Smooth muscle cell (in vitro differentiated cells): ENCODE measurements at regions not wholly inside any gene's neighbourhood (a gene's known extent, or its start where the extent isn't known, plus 50 kb on each side); places are given as distances from the start of the nearest gene placed in this dataset.

Experiments
- DNase-seq: peaks from one replicate; lab custom pipeline; 2025; ENCODE audit not compliant: unreplicated experiment; lab: John Stamatoyannopoulos, UW
- H2AFZ ChIP-seq: fragments of 200-600 bp; sonication (generic); 2 replicates; pipeline ENCODE4 v1.6.0; 2016; ENCODE audit warnings: antibody characterized with exemption, low read depth, mild to moderate bottlenecking
- H3F3A ChIP-seq: fragments of 200-600 bp; sonication (generic); 2 replicates; pipeline ENCODE4 v1.6.0; 2017; ENCODE audit warnings: antibody characterized with exemption, low read depth
- H3K27ac ChIP-seq: fragments of 200-600 bp; sonication (generic); 2 replicates; pipeline ENCODE4 v1.5.1; 2016; ENCODE audit warnings: low read depth, mild to moderate bottlenecking
- H3K27me3 ChIP-seq: fragments of 200-600 bp; sonication (generic); 2 replicates; pipeline ENCODE4 v1.6.1; 2016; ENCODE audit warnings: low read depth, mild to moderate bottlenecking
- H3K36me3 ChIP-seq: fragments of 200-600 bp; sonication (generic); 2 replicates; pipeline ENCODE4 v1.5.1; 2016; ENCODE audit warnings: low read depth
- H3K4me1 ChIP-seq: fragments of 200-600 bp; sonication (generic); 2 replicates; pipeline ENCODE4 v1.5.1; 2016; ENCODE audit warnings: low read depth
- H3K4me2 ChIP-seq: fragments of 200-600 bp; sonication (generic); 2 replicates; pipeline ENCODE4 v1.6.0; 2016; ENCODE audit warnings: mild to moderate bottlenecking
- H3K4me3 ChIP-seq: fragments of 200-600 bp; sonication (generic); 2 replicates; pipeline ENCODE4 v1.5.1; 2016; ENCODE audit warnings: mild to moderate bottlenecking
- H3K79me2 ChIP-seq: fragments of 200-600 bp; sonication (generic); 2 replicates; pipeline ENCODE4 v1.6.0; 2016; ENCODE audit warnings: low read depth, mild to moderate bottlenecking
- H3K9ac ChIP-seq: fragments of 200-600 bp; sonication (generic); 2 replicates; pipeline ENCODE4 v1.6.0; 2016; ENCODE audit warnings: low read depth
- H3K9me3 ChIP-seq: fragments of 200-600 bp; sonication (generic); replicated peaks from 2 replicates; pipeline ENCODE4 v1.5.1; 2016; ENCODE audit warnings: low read depth
- H4K20me1 ChIP-seq: fragments of 200-600 bp; sonication (generic); 2 replicates; pipeline ENCODE4 v1.6.0; 2016; ENCODE audit warnings: low read depth
- CTCF ChIP-seq: fragments of 200-600 bp; sonication (generic); IDR thresholded peaks from 2 replicates; pipeline ENCODE4 v1.5.1; 2017; ENCODE audit warnings: borderline replicate concordance, mild to moderate bottlenecking, antibody characterized with exemption; ENCODE audit not compliant: insufficient read depth, poor library complexity, severe bottlenecking
- WGBS: methylation state at CpG from one replicate; pipeline ENCODE4 v1.1.7; 2016; ENCODE audit warnings: low lambda C conversion rate; 5-methylcytosine and 5-hydroxymethylcytosine counted together

GRCh38 chr2:113838744-113839444 is 51.0 kb upstream of the ACTR3 start:
- no peak overlapping the region for H3K4me2 ChIP-seq
- no peak overlapping the region for H2AFZ ChIP-seq
- H3F3A ChIP-seq, result no peaks in the 10 kb centered on the region
- H3K9ac ChIP-seq, result no peak overlapping the region
- no peaks in the 10 kb centered on the region for H3K27me3 ChIP-seq
- H3K9me3 ChIP-seq, result no peaks in the 10 kb centered on the region
- no peak for DNase-seq
- no peak overlapping the region for H3K4me3 ChIP-seq
- 99% methylated on average over 3 of the region's 3 CpGs for WGBS
- no peaks in the 10 kb centered on the region for H3K79me2 ChIP-seq
- no peaks in the 10 kb centered on the region for H3K36me3 ChIP-seq
- no peak overlapping the region for H3K27ac ChIP-seq
- H3K4me1 ChIP-seq, result no peaks in the 10 kb centered on the region
- H4K20me1 ChIP-seq, result no peaks in the 10 kb centered on the region
- no peak for TF ChIP-seq CTCF

- H3K4me2 ChIP-seq, result no peak overlapping the region
- H3K9me3 ChIP-seq, result no peaks in the 10 kb centered on the region
- H3K36me3 ChIP-seq, result no peaks in the 10 kb centered on the region
- no peaks in the 10 kb centered on the region for H3K4me1 ChIP-seq
- TF ChIP-seq CTCF, result no peak
- no peak for DNase-seq
- 97% methylated on average over 2 of the region's 2 CpGs for WGBS
- no peak overlapping the region for H2AFZ ChIP-seq
- no peak overlapping the region for H3K27ac ChIP-seq
- no peaks in the 10 kb centered on the region for H3K27me3 ChIP-seq
- H3K4me3 ChIP-seq, result no peak overlapping the region
- H4K20me1 ChIP-seq, result no peaks in the 10 kb centered on the region
- no peak overlapping the region for H3K9ac ChIP-seq
- no peaks in the 10 kb centered on the region for H3F3A ChIP-seq
- H3K79me2 ChIP-seq, result no peaks in the 10 kb centered on the region
These were observed 51.6 kb upstream of the ACTR3 start for GRCh38 chr2:113838277-113838676.

GRCh38 chr2:113834051-113834730 is 55.7 kb upstream of the ACTR3 start:
- no peaks in the 10 kb centered on the region for H4K20me1 ChIP-seq
- WGBS, result 80% methylated on average over 11 of the region's 11 CpGs
- H3F3A ChIP-seq, result no peaks in the 10 kb centered on the region
- no peak overlapping the region for H3K9ac ChIP-seq
- no peak for TF ChIP-seq CTCF
- H3K27me3 ChIP-seq, result no peaks in the 10 kb centered on the region
- peak overlapping the region; percentile 67 for H3K27ac ChIP-seq
- no peak overlapping the region for H3K4me2 ChIP-seq
- H3K4me3 ChIP-seq, result no peak overlapping the region
- no peak overlapping the region for H2AFZ ChIP-seq
- no peaks in the 10 kb centered on the region for H3K4me1 ChIP-seq
- H3K36me3 ChIP-seq, result no peaks in the 10 kb centered on the region
- DNase-seq, result no peak
- no peaks in the 10 kb centered on the region for H3K79me2 ChIP-seq
- no peaks in the 10 kb centered on the region for H3K9me3 ChIP-seq
